ENCODE measurements at regions not wholly inside any gene's neighbourhood (a gene's known extent, or its start where the extent isn't known, plus 50 kb on each side); places are given as distances from the start of the nearest gene placed in this dataset.

- POLR2A ChIA-PET (ENCODE audit: low non-redundant PET) = no interaction called here
- CTCF ChIA-PET = no interaction called here
- DNase-seq (ENCODE audit: low spot score) = no peak
Observed at GRCh38 chr18:67651438-67651837, 134.9 kb upstream of the DSEL start.

GRCh38 chr18:67650686-67651385 is 134.3 kb upstream of the DSEL start:
- CTCF ChIA-PET = no interaction called here
- POLR2A ChIA-PET (ENCODE audit: low non-redundant PET) = no interaction called here
- no peak for DNase-seq (ENCODE audit: low spot score)
- H3K27ac ChIP-seq = no peak overlapping the region
- TF ChIP-seq CTCF (conservative IDR thresholded peaks at IDR 0.05; ENCODE audit: low read depth) = no peak

More at GRCh38 chr18:67651438-67651837, 134.9 kb upstream of the DSEL start:
- no peak for TF ChIP-seq CTCF (conservative IDR thresholded peaks at IDR 0.05; ENCODE audit: low read depth)
- H3K27ac ChIP-seq = no peak overlapping the region

- no peak for DNase-seq (ENCODE audit: low spot score)
- ChIA-PET CTCF (interaction anchor here (0.6 kb wide), 1 partner anchor 345 kb away, joined by 7 read pairs; no protein-coding TSS in a partner anchor), POLR2A (ENCODE audit: low non-redundant PET) (no interaction called here)
- no peak for TF ChIP-seq CTCF (conservative IDR thresholded peaks at IDR 0.05; ENCODE audit: low read depth)
- no peak overlapping the region for H3K27ac ChIP-seq
Observed at GRCh38 chr18:67646890-67647289, 130.4 kb upstream of the DSEL start.

- ChIA-PET POLR2A (ENCODE audit: low non-redundant PET) (no interaction called here), CTCF (no interaction called here)
- no peak for TF ChIP-seq CTCF (conservative IDR thresholded peaks at IDR 0.05; ENCODE audit: low read depth)
- no peak overlapping the region for H3K27ac ChIP-seq
- no peak for DNase-seq (ENCODE audit: low spot score)
Observed at GRCh38 chr18:67644226-67644625, 127.7 kb upstream of the DSEL start.

- ChIA-PET CTCF (no interaction called here), POLR2A (ENCODE audit: low non-redundant PET) (no interaction called here)
- H3K27ac ChIP-seq = no peak overlapping the region
- DNase-seq (ENCODE audit: low spot score) = no peak
- TF ChIP-seq CTCF (conservative IDR thresholded peaks at IDR 0.05; ENCODE audit: low read depth) = no peak
Observed at GRCh38 chr18:67639872-67640271, 123.4 kb upstream of the DSEL start.

GRCh38 chr18:67636597-67637385 is 120.3 kb upstream of the DSEL start:
- no peak for TF ChIP-seq CTCF (conservative IDR thresholded peaks at IDR 0.05; ENCODE audit: low read depth)
- H3K27ac ChIP-seq = no peak overlapping the region
- no peak for DNase-seq (ENCODE audit: low spot score)
- ChIA-PET POLR2A (ENCODE audit: low non-redundant PET) (no interaction called here), CTCF (no interaction called here)

Data from RWPE1 (cell line).